Thyroid gland (tissue), 4 donors: ENCODE measurements at regions not wholly inside any gene's neighbourhood (a gene's known extent, or its start where the extent isn't known, plus 50 kb on each side); places are given as distances from the start of the nearest gene placed in this dataset.

Source experiments
- POLR2A ChIP-seq, 2 donors: fragments of 450-650 bp; IDR thresholded peaks; one replicate each; pipeline ENCODE4 v1.6.1; 2017; ENCODE audit warnings: antibody characterized with exemption in 2 of 2, mild to moderate bottlenecking in 2 of 2, moderate library complexity in 1 of 2
- TF ChIP-seq, protein P1 (sequence below), 6 experiments: fragments of 200-600 bp in 3 of 6; fragments of 450-650 bp in 3 of 6; sonication (generic) in 3 of 6; IDR thresholded peaks; one replicate each; pipeline ENCODE4 v1.5.1; 2016 to 2019; ENCODE audit warnings: antibody characterized with exemption in 6 of 6, mild to moderate bottlenecking in 2 of 6, inconsistent platforms in 1 of 6, moderate library complexity in 1 of 6

- TF ChIP-seq, protein P1, sequence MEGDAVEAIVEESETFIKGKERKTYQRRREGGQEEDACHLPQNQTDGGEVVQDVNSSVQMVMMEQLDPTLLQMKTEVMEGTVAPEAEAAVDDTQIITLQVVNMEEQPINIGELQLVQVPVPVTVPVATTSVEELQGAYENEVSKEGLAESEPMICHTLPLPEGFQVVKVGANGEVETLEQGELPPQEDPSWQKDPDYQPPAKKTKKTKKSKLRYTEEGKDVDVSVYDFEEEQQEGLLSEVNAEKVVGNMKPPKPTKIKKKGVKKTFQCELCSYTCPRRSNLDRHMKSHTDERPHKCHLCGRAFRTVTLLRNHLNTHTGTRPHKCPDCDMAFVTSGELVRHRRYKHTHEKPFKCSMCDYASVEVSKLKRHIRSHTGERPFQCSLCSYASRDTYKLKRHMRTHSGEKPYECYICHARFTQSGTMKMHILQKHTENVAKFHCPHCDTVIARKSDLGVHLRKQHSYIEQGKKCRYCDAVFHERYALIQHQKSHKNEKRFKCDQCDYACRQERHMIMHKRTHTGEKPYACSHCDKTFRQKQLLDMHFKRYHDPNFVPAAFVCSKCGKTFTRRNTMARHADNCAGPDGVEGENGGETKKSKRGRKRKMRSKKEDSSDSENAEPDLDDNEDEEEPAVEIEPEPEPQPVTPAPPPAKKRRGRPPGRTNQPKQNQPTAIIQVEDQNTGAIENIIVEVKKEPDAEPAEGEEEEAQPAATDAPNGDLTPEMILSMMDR (IDR thresholded peaks at IDR 0.05) = no peak
- no peak for TF ChIP-seq POLR2A (IDR thresholded peaks at IDR 0.05)
These were observed 83.0 kb upstream of the TAF1B start for GRCh38 chr2:9760069-9760901.
